ENCODE measurements at regions not wholly inside any gene's neighbourhood (a gene's known extent, or its start where the extent isn't known, plus 50 kb on each side); places are given as distances from the start of the nearest gene placed in this dataset.
"Not testable (repeated sequence)": the region's sequence is repeated elsewhere in the genome, so short reads cannot be mapped to it uniquely, and the experiment has no call there.

- no peak for DNase-seq
These were observed 75.2 kb upstream of the CD28 start for GRCh38 chr2:203631068-203631757.

GRCh38 chr2:203636588-203637470 lies 69.6 kb upstream of the CD28 start:
- DNase-seq, result no peak

- no peak for DNase-seq
These were observed 68.8 kb upstream of the CD28 start for GRCh38 chr2:203637471-203638167.

GRCh38 chr2:203641865-203642264 lies 64.6 kb upstream of the CD28 start:
- not testable (repeated sequence) for DNase-seq

GRCh38 chr2:203642841-203643240 lies 63.6 kb upstream of the CD28 start:
- DNase-seq, result not testable (repeated sequence)

GRCh38 chr2:203645831-203646230 lies 60.6 kb upstream of the CD28 start:
- DNase-seq, result no peak

GRCh38 chr2:203646266-203646864 lies 60.1 kb upstream of the CD28 start:
- no peak for DNase-seq

GRCh38 chr2:203646961-203647360 lies 59.5 kb upstream of the CD28 start:
- DNase-seq, result no peak

- DNase-seq, result no peak
These were observed 58.9 kb upstream of the CD28 start for GRCh38 chr2:203647579-203647978.

- peak; percentile 28 for DNase-seq
These were observed 58.2 kb upstream of the CD28 start for GRCh38 chr2:203648273-203648672.

- no peak for DNase-seq
These were observed 57.1 kb upstream of the CD28 start for GRCh38 chr2:203649176-203649814.

GRCh38 chr2:203650860-203651613 lies 55.4 kb upstream of the CD28 start:
- peak; percentile 75 for DNase-seq

- no peak for DNase-seq
These were observed 54.8 kb upstream of the CD28 start for GRCh38 chr2:203651621-203652020.

- no peak for DNase-seq
These were observed 51.6 kb upstream of the CD28 start for GRCh38 chr2:203654826-203655225.

GRCh38 chr2:203656522-203657287 lies 49.7 kb upstream of the CD28 start:
- no peak for DNase-seq
